Activated CD4-positive, alpha-beta T cell treated with anti-CD3 and anti-CD28 coated beads, Interleukin-2, amount 10 ng/mL, durations not matched to agents 7 days and 5 days (primary cell): ENCODE measurements at regions not wholly inside any gene's neighbourhood (a gene's known extent, or its start where the extent isn't known, plus 50 kb on each side); places are given as distances from the start of the nearest gene placed in this dataset.

ENCODE experiments used
- CTCF ChIA-PET: fragments of 350-600 bp; sonication (Branson Sonifier 250); formaldehyde crosslinking; loops from one replicate; lab custom pipeline; 2021; ENCODE audit warnings: antibody characterized with exemption; lab: Charles Lee
- POLR2A ChIA-PET: fragments of 350-600 bp; sonication (Branson Sonifier 250); formaldehyde crosslinking; loops from one replicate; lab custom pipeline; 2021; ENCODE audit warnings: antibody characterized with exemption; lab: Charles Lee
- DNase-seq: peaks from one replicate; pipeline ENCODE4 v3.0.0-alpha.2; 2020
- H3K27ac Mint-ChIP-seq: one replicate; pipeline ENCODE4 v1.8.0; 2021; ENCODE audit warnings: mild to moderate bottlenecking, moderate library complexity, mixed read lengths
- H3K27me3 Mint-ChIP-seq: one replicate; pipeline ENCODE4 v1.8.0; 2021; ENCODE audit warnings: mixed read lengths
- H3K36me3 Mint-ChIP-seq: one replicate; pipeline ENCODE4 v1.8.0; 2021; ENCODE audit warnings: low read depth, mixed read lengths
- H3K4me1 Mint-ChIP-seq: one replicate; pipeline ENCODE4 v1.8.0; 2021; ENCODE audit warnings: mixed read lengths
- H3K4me3 Mint-ChIP-seq: one replicate; pipeline ENCODE4 v1.8.0; 2021; ENCODE audit warnings: mild to moderate bottlenecking, moderate library complexity, mixed read lengths
- H3K9me3 Mint-ChIP-seq: one replicate; pipeline ENCODE4 v1.8.0; 2021; ENCODE audit warnings: mixed read lengths

GRCh38 chr7:17185690-17186070 is 112.8 kb upstream of the AHR start:
- DNase-seq = no peak
- Mint-ChIP-seq H3K4me1 (peaks cover 13% of the 10 kb centered on the region), H3K4me3 (no peak overlapping the region), H3K27ac (no peak overlapping the region), H3K9me3 (no peaks in the 10 kb centered on the region), H3K36me3 (peaks cover 7% of the 10 kb centered on the region), H3K27me3 (no peaks in the 10 kb centered on the region)
- POLR2A ChIA-PET = no interaction called here
- CTCF ChIA-PET = no interaction called here

GRCh38 chr7:17186745-17187530 is 111.5 kb upstream of the AHR start:
- H3K27ac Mint-ChIP-seq = no peak overlapping the region
- peaks cover 13% of the 10 kb centered on the region for H3K4me1 Mint-ChIP-seq
- ChIA-PET POLR2A (no interaction called here), CTCF (interaction anchor here (0.8 to 1.0 kb wide), 2 partner anchors 9 to 11 kb away, joined by 3 to 7 read pairs; no protein-coding TSS in a partner anchor)
- H3K27me3 Mint-ChIP-seq = no peaks in the 10 kb centered on the region
- no peak overlapping the region for H3K4me3 Mint-ChIP-seq
- H3K36me3 Mint-ChIP-seq = peaks cover 4% of the 10 kb centered on the region
- DNase-seq = no peak
- no peaks in the 10 kb centered on the region for H3K9me3 Mint-ChIP-seq

- Mint-ChIP-seq H3K4me1 (peaks cover 11% of the 10 kb centered on the region), H3K4me3 (no peak overlapping the region), H3K27ac (no peak overlapping the region), H3K36me3 (no peaks in the 10 kb centered on the region), H3K9me3 (no peaks in the 10 kb centered on the region), H3K27me3 (no peaks in the 10 kb centered on the region)
- CTCF ChIA-PET = interaction anchor here (1.1 kb wide), 1 partner anchor 13 kb away, joined by 3 read pairs; no protein-coding TSS in a partner anchor
- DNase-seq = no peak
- POLR2A ChIA-PET = no interaction called here
These were observed 103.8 kb upstream of the AHR start for GRCh38 chr7:17194656-17195055.

- ChIA-PET POLR2A (no interaction called here), CTCF (interaction anchor here (1.1 to 1.2 kb wide), 2 partner anchors 9 to 12 kb away, joined by 3 to 7 read pairs; no protein-coding TSS in a partner anchor)
These were observed 102.9 kb upstream of the AHR start for GRCh38 chr7:17195576-17195975.

GRCh38 chr7:17205910-17206309 is 92.5 kb upstream of the AHR start:
- POLR2A ChIA-PET = no interaction called here
- Mint-ChIP-seq H3K27ac (no peak overlapping the region), H3K27me3 (no peaks in the 10 kb centered on the region), H3K9me3 (peaks cover 10% of the 10 kb centered on the region), H3K4me1 (no peaks in the 10 kb centered on the region), H3K4me3 (no peak overlapping the region), H3K36me3 (no peaks in the 10 kb centered on the region)
- CTCF ChIA-PET = no interaction called here
- no peak for DNase-seq

More at GRCh38 chr7:17195576-17195975, 102.9 kb upstream of the AHR start:
- H3K4me3 Mint-ChIP-seq = no peak overlapping the region
- no peaks in the 10 kb centered on the region for H3K36me3 Mint-ChIP-seq
- H3K9me3 Mint-ChIP-seq = no peaks in the 10 kb centered on the region
- H3K4me1 Mint-ChIP-seq = peaks cover 11% of the 10 kb centered on the region
- H3K27me3 Mint-ChIP-seq = no peaks in the 10 kb centered on the region
- H3K27ac Mint-ChIP-seq = no peak overlapping the region
- no peak for DNase-seq

GRCh38 chr7:17206349-17206905 is 92.0 kb upstream of the AHR start:
- no peaks in the 10 kb centered on the region for H3K36me3 Mint-ChIP-seq
- no peaks in the 10 kb centered on the region for H3K4me1 Mint-ChIP-seq
- peaks cover 10% of the 10 kb centered on the region for H3K9me3 Mint-ChIP-seq
- H3K27me3 Mint-ChIP-seq = no peaks in the 10 kb centered on the region
- CTCF ChIA-PET = no interaction called here
- H3K4me3 Mint-ChIP-seq = no peak overlapping the region
- no peak for DNase-seq
- POLR2A ChIA-PET = no interaction called here
- H3K27ac Mint-ChIP-seq = no peak overlapping the region

- ChIA-PET POLR2A (no interaction called here), CTCF (interaction anchor here (0.9 kb wide), 1 partner anchor 12 kb away, joined by 3 read pairs; no protein-coding TSS in a partner anchor)
- no peak for DNase-seq
- Mint-ChIP-seq H3K27ac (no peak overlapping the region), H3K4me1 (no peaks in the 10 kb centered on the region), H3K27me3 (no peaks in the 10 kb centered on the region), H3K4me3 (no peak overlapping the region), H3K9me3 (peaks cover 9% of the 10 kb centered on the region), H3K36me3 (no peaks in the 10 kb centered on the region)
These were observed 91.2 kb upstream of the AHR start for GRCh38 chr7:17207220-17207619.

GRCh38 chr7:17209101-17209500 is 89.4 kb upstream of the AHR start:
- H3K27me3 Mint-ChIP-seq = peaks cover 1% of the 10 kb centered on the region
- H3K36me3 Mint-ChIP-seq = no peaks in the 10 kb centered on the region
- no peaks in the 10 kb centered on the region for H3K4me1 Mint-ChIP-seq
- H3K27ac Mint-ChIP-seq = no peak overlapping the region
- H3K4me3 Mint-ChIP-seq = no peak overlapping the region
- no peak for DNase-seq
- POLR2A ChIA-PET = no interaction called here
- CTCF ChIA-PET = no interaction called here
- H3K9me3 Mint-ChIP-seq = no peaks in the 10 kb centered on the region

- CTCF ChIA-PET = interaction anchor here (1.2 kb wide), 1 partner anchor 8 kb away, joined by 3 read pairs; no protein-coding TSS in a partner anchor
- H3K9me3 Mint-ChIP-seq = peaks cover 6% of the 10 kb centered on the region
- no peaks in the 10 kb centered on the region for H3K4me1 Mint-ChIP-seq
- POLR2A ChIA-PET = no interaction called here
- H3K27me3 Mint-ChIP-seq = peaks cover 1% of the 10 kb centered on the region
- no peak for DNase-seq
- H3K27ac Mint-ChIP-seq = no peak overlapping the region
- H3K4me3 Mint-ChIP-seq = no peak overlapping the region
- peaks cover 1% of the 10 kb centered on the region for H3K36me3 Mint-ChIP-seq
These were observed 87.1 kb upstream of the AHR start for GRCh38 chr7:17211307-17211836.

GRCh38 chr7:17212188-17212587 is 86.3 kb upstream of the AHR start:
- Mint-ChIP-seq H3K9me3 (peaks cover 9% of the 10 kb centered on the region), H3K27ac (no peak overlapping the region), H3K36me3 (peaks cover 1% of the 10 kb centered on the region), H3K4me3 (no peak overlapping the region), H3K4me1 (no peaks in the 10 kb centered on the region), H3K27me3 (peaks cover 1% of the 10 kb centered on the region)
- ChIA-PET POLR2A (no interaction called here), CTCF (interaction anchor here (1.2 kb wide), 1 partner anchor 9 kb away, joined by 3 read pairs; no protein-coding TSS in a partner anchor)
- no peak for DNase-seq

- ChIA-PET POLR2A (no interaction called here), CTCF (interaction anchor here (0.7 kb wide), 1 partner anchor 572 kb away, joined by 7 read pairs; no protein-coding TSS in a partner anchor)
- Mint-ChIP-seq H3K4me3 (no peak overlapping the region), H3K9me3 (peaks cover 10% of the 10 kb centered on the region), H3K27ac (no peak overlapping the region), H3K27me3 (no peaks in the 10 kb centered on the region), H3K36me3 (peaks cover 5% of the 10 kb centered on the region), H3K4me1 (peaks cover 4% of the 10 kb centered on the region)
- DNase-seq = no peak
These were observed 70.5 kb upstream of the AHR start for GRCh38 chr7:17227766-17228490.

- Mint-ChIP-seq H3K27ac (no peak overlapping the region), H3K4me3 (no peak overlapping the region), H3K9me3 (peaks cover 10% of the 10 kb centered on the region), H3K4me1 (peaks cover 15% of the 10 kb centered on the region), H3K27me3 (no peaks in the 10 kb centered on the region), H3K36me3 (peaks cover 5% of the 10 kb centered on the region)
- DNase-seq = no peak
- CTCF ChIA-PET = interaction anchor here (0.9 kb wide), 1 partner anchor 10 kb away, joined by 4 read pairs; no protein-coding TSS in a partner anchor
- POLR2A ChIA-PET = no interaction called here
These were observed 69.2 kb upstream of the AHR start for GRCh38 chr7:17229228-17229627.
